ENCODE measurements at regions not wholly inside any gene's neighbourhood (a gene's known extent, or its start where the extent isn't known, plus 50 kb on each side); places are given as distances from the start of the nearest gene placed in this dataset.

- Histone ChIP-seq H3K9me3 (no peaks in the 10 kb centered on the region), H3K4me3 (no peak overlapping the region), H3K27ac (no peak overlapping the region), H3K36me3 (no peaks in the 10 kb centered on the region), H3K27me3 (no peaks in the 10 kb centered on the region), H3K4me1 (no peaks in the 10 kb centered on the region)
- no peak for ATAC-seq
- intact Hi-C loops (cut with DNase I) = no loop called here
- DNase-seq = no peak
- TF ChIP-seq CTCF (IDR thresholded peaks at IDR 0.05) = no peak
Measured at GRCh38 chr2:139628931-139629330, 848.7 kb upstream of the NXPH2 start.

GRCh38 chr2:139626128-139626527, 845.9 kb upstream of the NXPH2 start:
- DNase-seq (no peak), ATAC-seq (no peak)
- Histone ChIP-seq H3K27me3 (no peaks in the 10 kb centered on the region), H3K4me3 (no peak overlapping the region), H3K9me3 (no peaks in the 10 kb centered on the region), H3K4me1 (no peaks in the 10 kb centered on the region), H3K27ac (no peak overlapping the region), H3K36me3 (no peaks in the 10 kb centered on the region)
- TF ChIP-seq CTCF (IDR thresholded peaks at IDR 0.05) = no peak
- intact Hi-C loops (cut with DNase I) = no loop called here

- DNase-seq = no peak
- no peaks in the 10 kb centered on the region for H3K36me3 ChIP-seq
- H3K27me3 ChIP-seq = no peaks in the 10 kb centered on the region
- no peak overlapping the region for H3K27ac ChIP-seq
- no peak for ATAC-seq
- H3K4me1 ChIP-seq = no peaks in the 10 kb centered on the region
- intact Hi-C loops (cut with DNase I) = no loop called here
- TF ChIP-seq CTCF (IDR thresholded peaks at IDR 0.05) = no peak
- H3K9me3 ChIP-seq = peaks cover 0 to 17% of the 10 kb centered on the region in 2 donors
- H3K4me3 ChIP-seq = no peak overlapping the region
Measured at GRCh38 chr2:139622691-139623090, 842.5 kb upstream of the NXPH2 start.

- ATAC-seq = no peak
- no peaks in the 10 kb centered on the region for H3K27me3 ChIP-seq
- no peak for TF ChIP-seq CTCF (IDR thresholded peaks at IDR 0.05)
- DNase-seq = no peak
- peaks cover 0 to 19% of the 10 kb centered on the region in 2 donors for H3K9me3 ChIP-seq
- H3K36me3 ChIP-seq = no peaks in the 10 kb centered on the region
- intact Hi-C loops (cut with DNase I) = no loop called here
- no peak overlapping the region for H3K27ac ChIP-seq
- no peaks in the 10 kb centered on the region for H3K4me1 ChIP-seq
- H3K4me3 ChIP-seq = no peak overlapping the region
Measured at GRCh38 chr2:139617747-139618146, 837.6 kb upstream of the NXPH2 start.

GRCh38 chr2:139613264-139613663, 833.1 kb upstream of the NXPH2 start:
- TF ChIP-seq CTCF (IDR thresholded peaks at IDR 0.05) = no peak
- Histone ChIP-seq H3K36me3 (no peaks in the 10 kb centered on the region), H3K9me3 (peaks cover 0 to 12% of the 10 kb centered on the region in 2 donors), H3K4me1 (no peaks in the 10 kb centered on the region), H3K4me3 (no peak overlapping the region), H3K27me3 (no peaks in the 10 kb centered on the region), H3K27ac (no peak overlapping the region)
- no peak for ATAC-seq
- DNase-seq = no peak
- intact Hi-C loops (cut with DNase I) = no loop called here
